HG03460 (cell line): ENCODE measurements at regions not wholly inside any gene's neighbourhood (a gene's known extent, or its start where the extent isn't known, plus 50 kb on each side); places are given as distances from the start of the nearest gene placed in this dataset.

Experiments
- ATAC-seq: cut with Tn5 transposase; IDR thresholded peaks from one replicate; pipeline ENCODE4 v1.9.1; 2021; ENCODE audit not compliant: unreplicated experiment

GRCh38 chr21:38986806-38987632 lies 181.3 kb downstream of the ETS2 start:
- ATAC-seq: no peak

- no peak for ATAC-seq
These were observed 180.7 kb downstream of the ETS2 start for GRCh38 chr21:38986406-38986805.

DNA sequence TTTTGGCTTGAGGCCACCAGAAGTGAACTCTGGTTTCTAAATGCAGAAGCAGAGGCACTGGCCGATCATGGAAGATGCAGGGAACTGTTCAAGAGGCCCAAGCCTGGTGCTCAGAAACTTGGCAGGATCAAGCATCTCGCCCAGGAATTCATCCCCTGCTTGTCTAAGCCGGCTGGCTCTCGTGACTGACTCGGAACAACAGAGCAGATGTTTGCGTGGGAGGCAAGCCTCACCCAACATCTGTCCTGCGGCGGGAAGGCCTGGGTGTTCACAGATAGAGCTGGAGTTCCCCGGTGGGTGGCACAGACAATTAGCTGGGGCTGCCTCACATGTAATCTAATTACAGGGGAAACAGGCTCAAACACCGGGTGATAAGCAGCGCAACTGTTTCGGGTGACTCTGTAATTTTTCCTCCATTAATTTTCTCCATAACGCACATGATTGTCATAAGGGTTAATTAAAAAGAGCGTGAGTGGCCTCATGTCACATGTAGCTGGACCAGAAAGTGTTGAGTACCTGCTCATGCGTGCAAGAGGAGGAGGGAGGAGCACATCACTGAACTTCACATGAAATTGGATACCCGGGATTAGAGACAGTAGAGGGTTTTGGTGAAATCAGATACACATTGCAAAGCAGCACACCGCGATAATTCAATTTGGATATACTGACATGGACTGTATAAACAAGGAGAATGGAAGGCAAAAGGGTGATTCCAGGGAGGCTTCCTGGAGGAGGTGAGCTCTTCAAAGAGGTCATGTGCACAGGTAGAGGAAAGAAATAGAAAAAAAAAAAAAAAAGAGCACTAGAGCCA lies 180.0 kb downstream of the ETS2 start:
- no peak for ATAC-seq

GRCh38 chr21:38984982-38985567 lies 179.3 kb downstream of the ETS2 start:
- ATAC-seq: no peak

DNA sequence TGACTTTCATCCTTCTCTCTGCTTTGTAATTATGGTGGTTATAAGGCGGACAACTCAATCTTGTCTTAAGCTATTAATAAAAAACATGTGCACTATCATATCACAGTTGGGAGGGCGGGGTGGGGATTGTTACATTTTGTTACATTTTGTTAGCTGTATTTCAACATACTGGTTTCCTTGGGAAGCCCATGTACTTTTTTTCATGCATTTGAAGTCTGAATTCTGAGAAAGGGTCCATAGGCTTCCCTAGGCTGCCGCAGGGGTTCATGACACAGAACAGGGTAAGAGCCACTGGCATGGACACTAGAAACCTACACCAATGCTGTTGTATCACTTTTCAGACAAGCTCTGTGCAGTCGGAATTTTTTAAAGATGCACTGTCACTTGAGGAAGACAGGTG lies 178.8 kb downstream of the ETS2 start:
- no peak for ATAC-seq

DNA sequence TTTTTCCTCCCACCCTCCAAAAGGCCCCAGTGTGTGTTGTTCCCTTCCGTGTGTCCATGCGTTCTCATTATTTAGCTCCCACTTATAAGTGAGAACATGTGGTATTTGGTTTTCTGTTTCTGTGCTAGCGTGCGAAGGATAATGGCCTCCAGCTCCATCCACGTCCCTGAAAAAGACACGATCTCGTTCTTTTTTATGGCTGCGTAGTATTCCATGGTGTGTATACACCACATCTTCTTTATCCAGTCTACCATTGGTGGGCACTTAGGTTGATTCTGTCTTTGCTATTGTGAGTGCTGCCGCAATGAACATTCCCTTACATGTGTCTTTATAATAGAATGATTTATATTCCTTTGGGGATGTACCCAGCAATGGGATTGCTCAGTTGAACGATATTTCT lies 177.8 kb downstream of the ETS2 start:
- ATAC-seq: no peak

- no peak for ATAC-seq
These were observed 177.1 kb downstream of the ETS2 start for GRCh38 chr21:38982804-38983203.

DNA sequence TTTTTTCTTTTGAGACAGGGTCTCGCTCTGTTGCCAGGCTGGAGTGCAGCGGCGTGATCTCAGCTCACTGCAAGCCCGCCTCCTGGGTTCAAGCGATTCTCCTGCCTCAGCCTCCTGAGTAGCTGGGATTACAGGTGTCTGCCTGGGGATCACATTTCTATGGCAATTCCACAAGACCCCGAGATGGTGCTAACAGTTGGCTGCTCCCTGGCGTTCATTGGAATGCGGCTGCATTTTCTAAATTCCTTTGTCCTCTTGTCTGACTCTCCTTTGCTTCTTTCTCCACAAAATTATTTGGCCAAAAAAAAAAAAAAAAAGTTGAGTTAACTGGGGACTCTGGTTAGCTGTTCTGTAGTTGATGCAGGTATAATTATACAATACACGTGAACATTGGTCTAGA lies 176.4 kb downstream of the ETS2 start:
- no peak for ATAC-seq

GRCh38 chr21:38980416-38981313 lies 174.9 kb downstream of the ETS2 start:
- no peak for ATAC-seq

GRCh38 chr21:38979271-38980121 lies 173.8 kb downstream of the ETS2 start:
- no peak for ATAC-seq

DNA sequence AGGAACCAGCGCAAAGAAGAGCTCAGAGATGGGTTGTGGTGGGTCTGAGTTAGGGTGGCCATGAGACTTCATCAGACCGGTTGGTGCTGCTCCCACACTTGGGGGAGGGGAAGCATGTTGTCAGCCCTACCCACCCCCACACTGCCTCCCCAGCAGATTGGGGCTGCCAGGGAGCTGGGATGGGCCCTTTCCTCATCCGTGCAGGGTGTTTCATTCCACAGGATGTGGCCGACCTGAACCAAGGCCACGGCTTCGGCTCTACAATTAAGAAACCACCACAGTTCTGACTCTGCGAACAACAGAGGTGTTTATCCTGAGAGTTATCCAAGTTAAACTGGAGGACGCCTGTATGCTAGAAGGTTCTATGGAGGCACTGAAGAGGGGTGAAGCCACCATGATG lies 171.2 kb downstream of the ETS2 start:
- no peak for ATAC-seq

GRCh38 chr21:38973552-38973951 lies 167.8 kb downstream of the ETS2 start:
- no peak for ATAC-seq

DNA sequence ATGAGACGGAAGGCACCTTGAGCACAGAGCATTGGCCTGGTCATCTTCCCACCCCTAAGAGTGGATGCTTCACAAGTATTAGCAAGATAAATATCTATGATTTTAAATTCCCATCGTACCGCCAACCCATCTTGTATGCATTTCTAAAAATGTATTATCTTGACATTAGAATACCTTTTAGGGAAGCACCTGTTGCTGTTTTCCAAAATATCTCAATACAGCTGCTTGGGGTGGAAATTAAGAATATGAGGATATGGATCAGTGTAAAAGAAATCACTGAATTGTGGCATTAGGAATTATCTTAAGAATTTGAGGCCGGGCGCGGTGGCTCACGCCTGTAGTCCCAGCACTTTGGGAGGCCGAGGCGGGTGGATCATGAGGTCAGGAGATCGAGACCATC lies 166.3 kb downstream of the ETS2 start:
- no peak for ATAC-seq

DNA sequence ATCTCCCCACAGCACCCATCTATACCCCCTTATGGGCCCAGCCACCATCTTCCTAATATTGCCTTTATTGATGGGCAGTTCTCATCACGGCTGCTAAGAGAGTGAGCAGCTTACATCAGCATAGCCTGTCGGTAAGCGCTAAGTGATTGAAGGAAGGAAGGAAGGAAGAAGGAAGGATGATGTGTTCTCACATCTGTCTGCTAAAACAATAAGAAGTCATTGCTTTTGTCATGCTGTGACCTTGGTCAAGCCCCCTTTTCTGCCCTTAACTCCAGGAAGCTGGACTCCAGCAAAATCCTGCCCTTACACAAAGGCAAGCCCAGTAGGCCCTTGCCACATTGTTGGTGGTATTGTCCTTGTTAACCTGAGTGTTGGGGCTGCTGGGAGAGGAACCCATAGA lies 165.0 kb downstream of the ETS2 start:
- ATAC-seq: no peak

- ATAC-seq: no peak
These were observed 163.3 kb downstream of the ETS2 start for GRCh38 chr21:38968887-38969543.

- no peak for ATAC-seq
These were observed 160.3 kb downstream of the ETS2 start for GRCh38 chr21:38965910-38966504.

DNA sequence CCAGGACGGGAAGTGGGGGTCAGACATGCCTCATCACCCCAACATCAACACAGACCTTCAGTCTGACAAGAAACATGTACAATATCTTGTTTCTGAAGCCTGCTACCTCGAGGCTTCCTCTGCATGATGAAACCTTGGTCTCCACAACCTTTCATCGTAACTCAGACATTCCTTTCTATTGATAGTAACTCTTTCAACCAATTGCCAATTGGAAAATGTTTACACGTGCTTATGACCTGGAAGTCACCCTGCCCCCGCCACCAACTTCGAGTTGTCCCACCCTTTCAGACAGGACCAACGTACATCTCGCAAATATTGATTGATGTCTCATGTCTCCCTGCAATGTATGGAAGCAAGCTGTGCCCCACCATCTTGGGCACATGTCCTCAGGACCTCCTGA lies 159.5 kb downstream of the ETS2 start:
- ATAC-seq: no peak

DNA sequence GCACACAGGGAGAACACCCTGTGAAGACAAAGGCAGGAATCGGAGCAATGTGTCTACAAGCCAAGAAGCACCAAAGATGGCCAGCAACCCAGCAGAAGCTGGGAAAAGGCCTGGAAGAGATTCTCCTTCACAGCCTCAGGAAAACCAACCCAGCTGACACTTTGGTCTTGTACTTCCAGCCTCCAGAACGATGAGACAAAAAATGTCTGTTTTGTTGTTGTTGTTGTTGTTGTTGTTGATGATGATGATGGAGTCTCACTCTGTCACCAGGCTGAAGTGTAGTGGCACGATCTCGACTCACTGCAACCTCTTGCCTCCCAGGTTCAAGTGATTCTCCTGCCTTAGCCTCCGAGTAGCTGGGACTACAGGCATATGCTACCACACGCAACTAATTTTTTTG lies 157.3 kb downstream of the ETS2 start:
- ATAC-seq: no peak

GRCh38 chr21:38960251-38960650 lies 154.5 kb downstream of the ETS2 start:
- no peak for ATAC-seq
